Kidney (tissue), 13 donors: ENCODE measurements at regions not wholly inside any gene's neighbourhood (a gene's known extent, or its start where the extent isn't known, plus 50 kb on each side); places are given as distances from the start of the nearest gene placed in this dataset.

ENCODE experiments used
- DNase-seq, 5 donors: peaks; one replicate each; pipeline ENCODE4 v3.0.0-alpha.2; 2013 to 2020
- FAIRE-seq: peaks from 2 replicates; lab custom pipeline; 2012; peaks lifted over from hg19 to GRCh38; lab: Jason Lieb, UNC
- H3K27ac ChIP-seq, 2 donors: one replicate each; pipeline ENCODE4 v1.7.0; 2013; ENCODE audit warnings: low read depth in 2 of 2, low read length in 2 of 2, inconsistent platforms in 1 of 2
- H3K27me3 ChIP-seq: one replicate; pipeline ENCODE4 v1.7.1; 2013; ENCODE audit warnings: low read length, inconsistent platforms; ENCODE audit not compliant: control insufficient read depth, insufficient read depth
- H3K36me3 ChIP-seq, 3 donors: one replicate each; pipeline versions ENCODE4 v1.7.0 to v1.7.1; 2013; ENCODE audit warnings: low read length in 3 of 3, control low read depth in 1 of 3, inconsistent platforms in 1 of 3; ENCODE audit not compliant: insufficient read depth in 3 of 3, control insufficient read depth in 2 of 3
- H3K4me1 ChIP-seq, 3 donors: one replicate each; pipeline versions ENCODE4 v1.7.0 to v1.7.1; 2013; ENCODE audit warnings: low read length in 3 of 3, inconsistent platforms in 1 of 3, low read depth in 1 of 3; ENCODE audit not compliant: control insufficient read depth in 2 of 3, insufficient read depth in 2 of 3
- H3K4me3 ChIP-seq, 3 donors: one replicate each; pipeline versions ENCODE4 v1.7.0 to v1.8.1; 2013; ENCODE audit warnings: low read length in 3 of 3, control low read depth in 1 of 3, inconsistent platforms in 1 of 3
- H3K9ac ChIP-seq, 3 donors: one replicate each; pipeline versions ENCODE4 v1.7.0 to v1.7.1; 2013; ENCODE audit warnings: low read length in 3 of 3, control low read depth in 1 of 3, inconsistent platforms in 1 of 3
- H3K9me3 ChIP-seq, 3 donors: one replicate each; pipeline versions ENCODE4 v1.7.0 to v1.7.1; 2013; ENCODE audit warnings: low read length in 3 of 3, control low read depth in 1 of 3, inconsistent platforms in 1 of 3; ENCODE audit not compliant: control insufficient read depth in 2 of 3, insufficient read depth in 1 of 3
- intact Hi-C: fragments of 100-400 bp; cut with DNase I; formaldehyde crosslinking; loops from one replicate; pipeline ENCODE4 v1.11.1; 2022
- TF ChIP-seq, protein P1 (sequence below): IDR thresholded peaks from 3 replicates; pipeline ENCODE4 v1.5.1; 2012; ENCODE audit warnings: mild to moderate bottlenecking, moderate library complexity, borderline replicate concordance; ENCODE audit not compliant: insufficient read depth; ENCODE audit errors: extremely low read depth
- donor health status: control.
- donor health status: control.
- donor health status: control.
- donor health status: control.
- donor health status: control.
- donor health status: DM: yes; HTN: yes; CAD: no.
- donor health status: Normal renal cell carcinoma (clear cell type).

DNA sequence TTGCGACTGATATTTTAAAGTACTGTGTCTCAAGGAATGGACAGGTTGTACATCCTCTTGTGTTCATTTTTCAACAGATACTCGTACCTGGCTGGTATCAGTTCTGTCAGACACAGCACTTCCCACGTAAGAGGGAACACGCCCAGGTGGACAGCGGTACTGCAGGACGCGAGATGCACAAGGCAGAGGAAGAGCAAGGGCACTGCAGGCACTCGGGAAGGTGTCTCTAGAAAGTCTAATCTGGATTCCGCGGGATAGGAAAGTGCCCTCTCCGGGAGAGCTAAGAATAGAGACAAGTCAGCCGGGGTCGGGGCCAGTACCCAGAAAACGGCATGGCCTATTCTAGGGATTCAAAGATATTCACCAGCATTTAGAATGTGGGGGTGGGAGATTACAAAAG is 94.2 kb upstream of the MBOAT1 start:
- H3K27ac ChIP-seq: no peak overlapping the region
- no peaks in the 10 kb centered on the region for H3K4me1 ChIP-seq
- H3K9ac ChIP-seq: no peak overlapping the region
- TF ChIP-seq, protein P1, sequence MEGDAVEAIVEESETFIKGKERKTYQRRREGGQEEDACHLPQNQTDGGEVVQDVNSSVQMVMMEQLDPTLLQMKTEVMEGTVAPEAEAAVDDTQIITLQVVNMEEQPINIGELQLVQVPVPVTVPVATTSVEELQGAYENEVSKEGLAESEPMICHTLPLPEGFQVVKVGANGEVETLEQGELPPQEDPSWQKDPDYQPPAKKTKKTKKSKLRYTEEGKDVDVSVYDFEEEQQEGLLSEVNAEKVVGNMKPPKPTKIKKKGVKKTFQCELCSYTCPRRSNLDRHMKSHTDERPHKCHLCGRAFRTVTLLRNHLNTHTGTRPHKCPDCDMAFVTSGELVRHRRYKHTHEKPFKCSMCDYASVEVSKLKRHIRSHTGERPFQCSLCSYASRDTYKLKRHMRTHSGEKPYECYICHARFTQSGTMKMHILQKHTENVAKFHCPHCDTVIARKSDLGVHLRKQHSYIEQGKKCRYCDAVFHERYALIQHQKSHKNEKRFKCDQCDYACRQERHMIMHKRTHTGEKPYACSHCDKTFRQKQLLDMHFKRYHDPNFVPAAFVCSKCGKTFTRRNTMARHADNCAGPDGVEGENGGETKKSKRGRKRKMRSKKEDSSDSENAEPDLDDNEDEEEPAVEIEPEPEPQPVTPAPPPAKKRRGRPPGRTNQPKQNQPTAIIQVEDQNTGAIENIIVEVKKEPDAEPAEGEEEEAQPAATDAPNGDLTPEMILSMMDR: no peak
- no peaks in the 10 kb centered on the region for H3K27me3 ChIP-seq
- H3K4me3 ChIP-seq: no peak overlapping the region
- H3K36me3 ChIP-seq: no peaks in the 10 kb centered on the region
- FAIRE-seq (no peak), DNase-seq (no peak)
- H3K9me3 ChIP-seq: no peaks in the 10 kb centered on the region
- intact Hi-C loops: no loop called here

DNA sequence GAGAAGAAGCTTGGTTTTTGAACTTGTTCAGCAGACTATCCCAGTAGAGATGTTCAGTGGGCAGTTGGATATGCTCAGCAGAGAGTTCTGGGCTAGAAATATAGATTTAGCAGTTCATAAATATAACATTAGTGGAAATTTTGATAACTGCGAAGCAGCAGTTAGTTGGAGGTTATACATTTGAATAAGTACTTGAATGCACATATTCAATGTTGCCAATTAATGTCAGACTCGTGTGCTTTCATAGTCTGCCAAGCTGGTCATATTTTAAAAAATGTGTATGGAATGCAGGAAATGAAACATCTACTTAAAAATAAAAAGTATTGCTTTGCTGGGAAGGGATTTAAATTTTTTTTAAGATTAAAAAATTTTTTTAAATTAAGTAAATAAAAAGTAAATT is 92.5 kb upstream of the E2F3 start:
- intact Hi-C loops: no loop called here
- FAIRE-seq: no peak

DNA sequence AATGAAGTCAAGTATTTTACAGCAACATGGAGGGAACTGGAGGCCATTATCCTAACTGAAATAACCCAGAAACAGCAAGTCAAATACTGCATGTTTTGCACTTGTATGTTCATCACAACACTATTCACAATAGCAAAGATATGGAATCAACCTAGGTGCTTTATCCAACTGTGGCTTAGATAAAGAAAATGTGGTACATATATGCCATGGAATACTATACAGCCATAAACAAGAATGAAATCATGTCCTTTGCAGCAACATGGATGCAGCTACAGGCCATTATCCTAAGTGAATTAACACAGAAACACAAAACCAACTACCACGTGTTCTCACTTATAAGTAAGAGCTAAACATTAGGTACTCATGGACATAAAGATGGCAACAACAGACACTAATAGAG is 91.5 kb upstream of the E2F3 start:
- FAIRE-seq: no peak
- TF ChIP-seq, protein P1: no peak
- Histone ChIP-seq H3K4me1 (no peaks in the 10 kb centered on the region), H3K9me3 (no peaks in the 10 kb centered on the region), H3K4me3 (no peak overlapping the region), H3K27ac (no peak overlapping the region), H3K36me3 (no peaks in the 10 kb centered on the region), H3K9ac (no peak overlapping the region), H3K27me3 (no peaks in the 10 kb centered on the region)
- no peak for DNase-seq
- intact Hi-C loops: no loop called here

More for the DNA sequence above, 92.5 kb upstream of the E2F3 start:
- no peaks in the 10 kb centered on the region for H3K27me3 ChIP-seq
- H3K4me3 ChIP-seq: no peak overlapping the region
- DNase-seq: no peak
- TF ChIP-seq, protein P1: no peak
- H3K9ac ChIP-seq: no peak overlapping the region
- H3K36me3 ChIP-seq: no peaks in the 10 kb centered on the region
- H3K9me3 ChIP-seq: no peaks in the 10 kb centered on the region
- H3K4me1 ChIP-seq: no peaks in the 10 kb centered on the region
- H3K27ac ChIP-seq: no peak overlapping the region

DNA sequence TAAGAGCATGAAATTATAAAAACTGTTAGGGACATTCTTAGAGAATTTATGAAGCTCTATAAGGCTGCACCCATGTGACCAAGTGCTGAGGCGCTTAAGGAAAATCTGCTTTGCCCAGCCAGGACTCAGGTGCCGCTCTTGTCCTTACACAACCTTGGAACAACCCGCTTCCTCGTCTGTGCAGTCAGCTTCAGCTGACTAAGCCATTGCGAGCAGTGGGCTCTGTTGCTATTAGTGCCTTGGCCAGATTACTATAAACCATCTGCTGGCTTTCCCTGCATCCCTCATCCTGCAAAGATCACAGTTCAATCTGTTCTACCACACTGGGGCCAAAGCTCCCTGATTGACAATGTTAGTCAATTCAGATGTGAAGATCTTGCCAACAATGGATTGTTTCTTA is 89.1 kb upstream of the E2F3 start:
- intact Hi-C loops: no loop called here
- DNase-seq (no peak), FAIRE-seq (no peak)
- H3K9me3 ChIP-seq: no peaks in the 10 kb centered on the region
- no peak overlapping the region for H3K27ac ChIP-seq
- H3K27me3 ChIP-seq: no peaks in the 10 kb centered on the region
- no peaks in the 10 kb centered on the region for H3K36me3 ChIP-seq
- H3K4me1 ChIP-seq: no peaks in the 10 kb centered on the region
- TF ChIP-seq, protein P1: no peak
- H3K4me3 ChIP-seq: no peak overlapping the region
- no peak overlapping the region for H3K9ac ChIP-seq
